ENCODE measurements at regions not wholly inside any gene's neighbourhood (a gene's known extent, or its start where the extent isn't known, plus 50 kb on each side); places are given as distances from the start of the nearest gene placed in this dataset.

DNA sequence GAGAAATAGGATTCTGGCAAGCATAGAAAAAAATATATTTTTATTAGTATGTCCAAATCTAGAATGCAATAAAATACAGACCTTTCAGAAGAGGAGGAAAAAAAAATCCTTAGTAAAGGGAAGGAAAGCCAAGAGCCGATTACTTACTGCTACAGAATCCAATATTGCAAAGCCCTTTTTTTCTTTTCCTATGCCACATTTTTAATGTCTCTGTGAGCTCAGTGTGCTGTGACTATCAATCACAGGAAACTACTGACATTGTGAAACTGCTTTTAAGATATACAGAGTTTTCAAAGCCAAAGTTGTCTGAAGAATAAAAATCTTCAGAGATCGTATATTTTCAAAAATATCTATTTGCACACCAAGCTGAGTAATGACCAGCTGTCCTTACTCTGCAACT lies 120.4 kb downstream of the CHD9NB start:
- H3K4me1 ChIP-seq: no peaks in the 10 kb centered on the region
- WGBS: 35% methylated on average over 2 of the region's 2 CpGs
- H3K36me3 ChIP-seq: no peaks in the 10 kb centered on the region
- peaks cover 0 to 6% (median 0%) of the 10 kb centered on the region in 4 donors for H3K27me3 ChIP-seq
- DNase-seq (ENCODE audit: extremely low spot score): no peak
- intact Hi-C loops (cut with DNase I): no loop called here
- no peak for TF ChIP-seq POLR2AphosphoS5 (IDR thresholded peaks at IDR 0.05)
- TF ChIP-seq EP300 (IDR thresholded peaks at IDR 0.05): no peak
- no peak for TF ChIP-seq POLR2A (IDR thresholded peaks at IDR 0.05; ENCODE audit: low read depth)
- TF ChIP-seq, protein P1, sequence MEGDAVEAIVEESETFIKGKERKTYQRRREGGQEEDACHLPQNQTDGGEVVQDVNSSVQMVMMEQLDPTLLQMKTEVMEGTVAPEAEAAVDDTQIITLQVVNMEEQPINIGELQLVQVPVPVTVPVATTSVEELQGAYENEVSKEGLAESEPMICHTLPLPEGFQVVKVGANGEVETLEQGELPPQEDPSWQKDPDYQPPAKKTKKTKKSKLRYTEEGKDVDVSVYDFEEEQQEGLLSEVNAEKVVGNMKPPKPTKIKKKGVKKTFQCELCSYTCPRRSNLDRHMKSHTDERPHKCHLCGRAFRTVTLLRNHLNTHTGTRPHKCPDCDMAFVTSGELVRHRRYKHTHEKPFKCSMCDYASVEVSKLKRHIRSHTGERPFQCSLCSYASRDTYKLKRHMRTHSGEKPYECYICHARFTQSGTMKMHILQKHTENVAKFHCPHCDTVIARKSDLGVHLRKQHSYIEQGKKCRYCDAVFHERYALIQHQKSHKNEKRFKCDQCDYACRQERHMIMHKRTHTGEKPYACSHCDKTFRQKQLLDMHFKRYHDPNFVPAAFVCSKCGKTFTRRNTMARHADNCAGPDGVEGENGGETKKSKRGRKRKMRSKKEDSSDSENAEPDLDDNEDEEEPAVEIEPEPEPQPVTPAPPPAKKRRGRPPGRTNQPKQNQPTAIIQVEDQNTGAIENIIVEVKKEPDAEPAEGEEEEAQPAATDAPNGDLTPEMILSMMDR (IDR thresholded peaks at IDR 0.05): no peak
- no peak overlapping the region for H3K27ac ChIP-seq (replicated peaks in 1 of 4)
- no peak overlapping the region for H3K4me3 ChIP-seq
- H3K9me3 ChIP-seq: peaks cover 0 to 9% (median 3%) of the 10 kb centered on the region in 4 donors

DNA sequence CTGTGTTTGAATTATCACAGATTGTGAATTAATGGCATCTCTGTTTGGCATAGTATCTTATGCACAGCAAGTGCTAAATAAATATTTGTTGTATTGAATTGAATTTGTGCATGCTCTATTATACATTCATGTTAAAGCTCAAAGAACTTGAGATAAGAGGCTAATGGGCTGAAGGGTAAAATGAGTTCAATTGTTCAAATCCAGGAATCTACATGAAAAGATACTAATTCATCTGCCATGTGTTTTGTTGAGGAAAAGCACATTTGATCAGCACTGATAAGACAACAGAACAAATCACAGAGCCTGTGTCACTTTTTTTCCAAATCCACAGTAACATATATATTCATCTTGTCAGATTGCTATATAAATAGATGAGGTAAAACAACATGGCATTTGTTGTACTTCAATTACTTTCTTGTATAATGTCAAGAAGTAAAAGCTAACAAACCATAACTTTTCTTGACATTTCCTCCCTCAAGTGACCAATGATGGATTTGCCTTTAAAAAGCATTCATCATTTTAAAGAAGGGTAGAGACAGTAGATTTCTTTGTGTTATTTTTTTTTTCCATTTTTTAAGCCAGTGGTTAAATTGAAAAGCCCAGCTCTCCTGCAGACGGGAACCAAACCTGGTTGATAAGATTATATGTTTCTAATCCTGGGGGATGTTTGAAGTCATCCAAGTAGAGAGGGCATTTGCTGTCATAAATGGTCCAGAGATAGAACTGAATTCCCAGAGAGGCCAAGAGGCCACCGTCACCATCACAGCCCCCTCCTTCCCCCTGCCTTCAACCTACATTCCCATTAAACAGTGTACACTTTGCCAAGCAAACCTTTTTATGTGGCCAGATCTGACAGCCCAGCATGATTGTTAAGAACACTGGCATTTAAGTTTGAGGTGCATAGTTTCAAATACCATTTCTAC lies 123.0 kb downstream of the CHD9NB start:
- Histone ChIP-seq H3K4me3 (no peak overlapping the region), H3K4me1 (no peaks in the 10 kb centered on the region), H3K36me3 (no peaks in the 10 kb centered on the region), H3K9me3 (peaks cover 0 to 9% (median 3%) of the 10 kb centered on the region in 4 donors), H3K27me3 (no peaks in the 10 kb centered on the region), H3K27ac (replicated peaks in 1 of 4) (no peak overlapping the region)
- intact Hi-C loops (cut with DNase I): no loop called here
- DNase-seq (ENCODE audit: extremely low spot score): no peak
- 41% methylated on average over 2 of the region's 2 CpGs for WGBS
- TF ChIP-seq, protein P1 (IDR thresholded peaks at IDR 0.05): no peak
- TF ChIP-seq EP300 (IDR thresholded peaks at IDR 0.05) (no peak), POLR2AphosphoS5 (IDR thresholded peaks at IDR 0.05) (no peak), POLR2A (IDR thresholded peaks at IDR 0.05; ENCODE audit: low read depth) (no peak)

DNA sequence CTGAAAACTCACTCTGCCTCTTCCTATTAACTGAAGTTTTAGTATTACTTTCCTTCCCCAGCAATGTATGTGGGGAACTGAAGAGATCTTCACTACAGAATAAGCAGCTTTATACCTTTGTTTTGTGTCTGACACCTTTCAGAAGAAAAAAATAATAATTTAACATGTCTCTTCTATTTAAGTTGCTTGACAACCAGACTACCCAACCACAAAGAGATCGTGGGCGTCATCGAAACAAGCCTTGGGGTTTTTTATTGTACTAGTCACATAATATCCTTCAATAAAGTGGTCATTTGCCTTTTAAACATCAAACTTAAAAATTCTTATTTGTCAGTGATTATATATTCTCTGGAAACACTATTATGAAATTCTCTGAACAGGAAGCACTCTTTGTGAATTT lies 123.7 kb downstream of the CHD9NB start:
- WGBS: 82% methylated on average over 3 of the region's 3 CpGs
- Histone ChIP-seq H3K27ac (replicated peaks in 1 of 4) (no peak overlapping the region), H3K4me3 (no peak overlapping the region), H3K27me3 (no peaks in the 10 kb centered on the region), H3K4me1 (no peaks in the 10 kb centered on the region), H3K9me3 (peaks cover 0 to 9% (median 3%) of the 10 kb centered on the region in 4 donors), H3K36me3 (no peaks in the 10 kb centered on the region)
- no peak for DNase-seq (ENCODE audit: extremely low spot score)
- TF ChIP-seq POLR2AphosphoS5 (IDR thresholded peaks at IDR 0.05) (no peak), EP300 (IDR thresholded peaks at IDR 0.05) (no peak), POLR2A (IDR thresholded peaks at IDR 0.05; ENCODE audit: low read depth) (no peak)
- TF ChIP-seq, protein P1 (IDR thresholded peaks at IDR 0.05): no peak
- intact Hi-C loops (cut with DNase I): no loop called here

DNA sequence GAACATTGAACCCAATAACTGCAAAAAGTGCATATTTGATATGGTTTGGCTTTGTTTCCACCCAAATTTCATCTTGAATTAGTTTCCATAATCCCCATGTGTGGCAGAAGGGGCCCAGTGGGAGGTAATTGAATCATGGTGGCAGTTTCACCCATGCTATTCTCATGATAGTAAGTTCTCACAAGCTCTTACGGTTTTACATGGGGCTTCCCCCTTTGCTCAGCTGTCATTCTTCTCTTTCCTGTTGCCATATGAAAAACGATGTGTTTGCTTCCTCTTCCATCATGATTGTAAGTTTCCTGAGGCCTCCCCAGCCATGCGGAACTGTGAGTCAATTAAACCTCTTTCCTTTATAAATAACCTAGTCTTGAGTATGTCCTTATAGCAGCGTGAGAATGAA lies 127.6 kb downstream of the CHD9NB start:
- no peaks in the 10 kb centered on the region for H3K4me1 ChIP-seq
- intact Hi-C loops (cut with DNase I): no loop called here
- TF ChIP-seq POLR2AphosphoS5 (IDR thresholded peaks at IDR 0.05): no peak
- TF ChIP-seq POLR2A (IDR thresholded peaks at IDR 0.05; ENCODE audit: low read depth): no peak
- H3K4me3 ChIP-seq: no peak overlapping the region
- H3K27ac ChIP-seq (replicated peaks in 1 of 4): no peak overlapping the region
- no peak for DNase-seq (ENCODE audit: extremely low spot score)
- no peaks in the 10 kb centered on the region for H3K9me3 ChIP-seq
- no peaks in the 10 kb centered on the region for H3K36me3 ChIP-seq
- H3K27me3 ChIP-seq: no peaks in the 10 kb centered on the region
- WGBS: 50% methylated on average over 4 of the region's 4 CpGs

DNA sequence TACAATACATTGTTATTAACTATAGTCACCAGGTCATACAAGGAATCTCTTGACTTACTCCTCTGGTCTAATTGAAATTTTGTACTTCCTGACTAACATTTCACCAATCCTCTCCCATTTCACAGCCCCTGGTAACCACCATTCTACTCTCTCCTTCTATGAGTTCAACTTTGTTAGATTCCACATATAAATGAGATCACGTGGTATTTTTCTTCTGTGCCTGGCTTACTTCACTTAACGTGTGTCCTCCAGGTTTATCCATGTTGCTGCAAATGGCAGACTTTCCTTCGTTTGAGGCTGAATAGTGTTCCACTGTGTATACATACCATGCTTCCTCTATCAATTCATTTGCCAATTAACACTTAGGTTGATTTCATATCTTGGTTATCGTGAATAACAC lies 128.5 kb downstream of the CHD9NB start:
- Histone ChIP-seq H3K4me1 (no peaks in the 10 kb centered on the region), H3K4me3 (no peak overlapping the region), H3K9me3 (no peaks in the 10 kb centered on the region), H3K27me3 (no peaks in the 10 kb centered on the region), H3K36me3 (no peaks in the 10 kb centered on the region), H3K27ac (replicated peaks in 1 of 4) (no peak overlapping the region)
- no peak for DNase-seq (ENCODE audit: extremely low spot score)
- TF ChIP-seq POLR2A (IDR thresholded peaks at IDR 0.05; ENCODE audit: low read depth): no peak
- TF ChIP-seq, protein P1 (IDR thresholded peaks at IDR 0.05): no peak
- no peak for TF ChIP-seq EP300 (IDR thresholded peaks at IDR 0.05)
- TF ChIP-seq POLR2AphosphoS5 (IDR thresholded peaks at IDR 0.05): no peak
- intact Hi-C loops (cut with DNase I): no loop called here
- WGBS: 81% methylated on average over 4 of the region's 4 CpGs
